K562 (cell line): ENCODE measurements at regions not wholly inside any gene's neighbourhood (a gene's known extent, or its start where the extent isn't known, plus 50 kb on each side); places are given as distances from the start of the nearest gene placed in this dataset.

Source experiments
- ATAC-seq: fragments of 200-7000 bp; cut with Tn5 transposase; 3 replicates; pipeline ENCODE4 v1.9.1; 2020; ENCODE audit warnings: moderate library complexity
- BruUV-seq: library from RNA; stranded (reverse); fragments of 400-500 nt; replicated peaks from 2 replicates; lab custom pipeline; 2021; lab: Mats Ljungman, UMichigan
- CTCF ChIA-PET: fragments of 300-600 bp; formaldehyde crosslinking; extraction: SDS; loops from one replicate; lab custom pipeline; 2021; ENCODE audit warnings: low intra/inter-chr PET ratio; lab: Yijun Ruan, JAX
- POLR2A ChIA-PET: fragments of 300-600, 350-650 bp; sonication (Branson Sonifier 250); formaldehyde crosslinking; extraction: SDS; loops from one replicate; lab custom pipeline; 2021; ENCODE audit warnings: antibody characterized with exemption, inconsistent platforms; lab: Yijun Ruan, JAX
- DNase-seq, 4 experiments: peaks; one replicate each; pipeline versions ENCODE4 v3.0.0 to v3.0.0-alpha.2; 2011 to 2018; ENCODE audit warnings: low spot score in 3 of 4, mixed read lengths in 3 of 4; ENCODE audit errors: extremely low read depth in 1 of 4
- FAIRE-seq: peaks from 2 replicates; lab custom pipeline; 2011; peaks lifted over from hg19 to GRCh38; lab: Jason Lieb, UNC
- H2AFZ ChIP-seq: 2 replicates; pipeline ENCODE4 v1.6.0; 2011; ENCODE audit warnings: low read depth, low read length, control low read depth, inconsistent platforms
- H3K27ac ChIP-seq: fragments of 200-600 bp; 3 replicates; pipeline ENCODE4 v1.8.0; 2011; ENCODE audit warnings: low read depth, mild to moderate bottlenecking, control low read depth, inconsistent platforms, low read length, moderate library complexity, mixed read lengths; ENCODE audit errors: extremely low read depth
- H3K27me3 ChIP-seq, 2 experiments: fragments of 300-600 bp in 1 of 2; 2 replicates in 1 of 2; 3 replicates in 1 of 2; pipeline versions ENCODE4 v1.6.0 to v1.8.0; 2011; ENCODE audit warnings: inconsistent platforms in 2 of 2, low read length in 2 of 2, mild to moderate bottlenecking in 1 of 2, mixed read lengths in 1 of 2, moderate library complexity in 1 of 2; ENCODE audit not compliant: control insufficient read depth in 2 of 2, insufficient read depth in 2 of 2
- H3K36me3 ChIP-seq: fragments of 300-600 bp; 3 replicates; pipeline ENCODE4 v1.8.0; 2011; ENCODE audit warnings: mild to moderate bottlenecking, low read length, inconsistent platforms; ENCODE audit not compliant: control insufficient read depth, insufficient read depth
- H3K4me1 ChIP-seq, 2 experiments: fragments of 200-600 bp in 1 of 2; replicated peaks in 1 of 2; 2 replicates in 1 of 2; 3 replicates in 1 of 2; pipeline versions ENCODE4 v1.5.1 to v1.8.0; 2011; ENCODE audit warnings: inconsistent platforms in 2 of 2, low read length in 2 of 2, mild to moderate bottlenecking in 1 of 2, mixed read lengths in 1 of 2, moderate library complexity in 1 of 2; ENCODE audit not compliant: control insufficient read depth in 2 of 2, insufficient read depth in 2 of 2
- H3K4me2 ChIP-seq: 2 replicates; pipeline ENCODE4 v1.6.1; 2011; ENCODE audit warnings: low read length, control low read depth, inconsistent platforms, mixed read lengths; ENCODE audit not compliant: insufficient read depth
- H3K4me3 ChIP-seq: fragments of 200-600 bp; sonication (generic), shearing (Covaris generic); 2 replicates; pipeline ENCODE4 v1.5.1; 2016; ENCODE audit warnings: control low read depth, inconsistent platforms
- H3K79me2 ChIP-seq: fragments of 200-600 bp; 3 replicates; pipeline ENCODE4 v1.8.0; 2011; ENCODE audit warnings: low read length, inconsistent platforms; ENCODE audit not compliant: control insufficient read depth, insufficient read depth
- H3K9ac ChIP-seq, 2 experiments: 2 replicates each; pipeline versions ENCODE4 v1.6.0 to v1.6.1; 2011; ENCODE audit warnings: low read depth in 2 of 2, low read length in 2 of 2, control low read depth in 1 of 2, inconsistent platforms in 1 of 2, mild to moderate bottlenecking in 1 of 2, mixed read lengths in 1 of 2; ENCODE audit not compliant: insufficient read depth in 1 of 2
- H3K9me1 ChIP-seq: one replicate; pipeline ENCODE4 v1.6.0; 2011; ENCODE audit warnings: inconsistent platforms, mild to moderate bottlenecking, low read length, moderate library complexity; ENCODE audit not compliant: control insufficient read depth, insufficient read depth
- H3K9me3 ChIP-seq: replicated peaks from 2 replicates; pipeline ENCODE4 v1.5.1; 2011; ENCODE audit warnings: low read depth, low read length, inconsistent platforms; ENCODE audit not compliant: control insufficient read depth, insufficient read depth
- H4K20me1 ChIP-seq: replicated peaks from 2 replicates; pipeline ENCODE4 v1.6.1; 2011; ENCODE audit warnings: low read length, inconsistent platforms, mixed read lengths; ENCODE audit not compliant: control insufficient read depth, insufficient read depth
- RBBP5 ChIP-seq: fragments of 200-600 bp; sonication (generic); IDR thresholded peaks from 2 replicates; pipeline ENCODE4 v1.6.1; 2012; ENCODE audit warnings: borderline replicate concordance, mild to moderate bottlenecking, low read length, control low read depth, inconsistent platforms; ENCODE audit not compliant: insufficient read depth, poor library complexity, severe bottlenecking
- UBTF ChIP-seq, 2 experiments: IDR thresholded peaks; 2 replicates each; pipeline ENCODE4 v1.6.1; 2012; ENCODE audit warnings: improper control_type of control experiment in 2 of 2, low read depth in 2 of 2, low read length in 2 of 2, borderline replicate concordance in 1 of 2
- ZNF277 ChIP-seq: fragments of 250-450 bp; sonication (Bioruptor Pico); IDR thresholded peaks from 2 replicates; pipeline ENCODE4 v1.8.0; 2022; ENCODE audit warnings: inconsistent platforms, mild to moderate bottlenecking, moderate library complexity, borderline replicate concordance
- ZNF79 ChIP-seq: fragments of 250-450 bp; sonication (Bioruptor Pico); IDR thresholded peaks from 2 replicates; pipeline ENCODE4 v1.4.0; 2020; ENCODE audit warnings: low read depth, mild to moderate bottlenecking, moderate library complexity
- WGBS: fragments of 100-300 bp; shearing (Covaris generic); methylation state at CpG from one replicate; pipeline ENCODE4 v1.1.6; 2016; ENCODE audit warnings: low coverage, mixed read lengths; ENCODE audit not compliant: insufficient coverage; ENCODE audit errors: missing lambda C conversion rate; 5-methylcytosine and 5-hydroxymethylcytosine counted together
- in situ Hi-C: fragments of 300-500 bp; cut with MboI; formaldehyde crosslinking; loops from 4 replicates; pipeline ENCODE4 v1.15.0; 2018; ENCODE audit warnings: inconsistent platforms, mixed read lengths
- intact Hi-C: fragments of 100-400 bp; cut with micrococcal nuclease; formaldehyde crosslinking; loops from 2 replicates; pipeline ENCODE4 v1.14.2; 2022

GRCh38 chr18:30093376-30093775, 949.2 kb downstream of the DSC3 start:
- Histone ChIP-seq H2AFZ (no peak overlapping the region), H3K4me2 (no peak overlapping the region), H3K27me3 (no peaks in the 10 kb centered on the region), H3K4me1 (no peaks in the 10 kb centered on the region), H3K79me2 (no peaks in the 10 kb centered on the region), H3K9ac (no peak overlapping the region), H4K20me1 (no peaks in the 10 kb centered on the region), H3K9me3 (no peaks in the 10 kb centered on the region), H3K27ac (no peak overlapping the region), H3K9me1 (no peaks in the 10 kb centered on the region), H3K36me3 (no peaks in the 10 kb centered on the region), H3K4me3 (no peak overlapping the region)
- TF ChIP-seq ZNF277 (CRISPR knock-in tag) = no peak
- TF ChIP-seq RBBP5 = no peak
- no peak for TF ChIP-seq ZNF79 (CRISPR knock-in tag)
- TF ChIP-seq UBTF (IDR thresholded peaks at IDR 0.05; ENCODE audit: borderline replicate concordance in 1 of 2, low read depth in 2 of 2, low read length in 2 of 2) = no peak
- ChIA-PET CTCF (no interaction called here), POLR2A (no interaction called here)
- BruUV-seq = no TSS peak
- intact Hi-C loops = no loop called here
- FAIRE-seq = no peak
- in situ Hi-C loops = no loop called here
- no peak for ATAC-seq
- no peak for DNase-seq
- WGBS = 0% methylated on average over 4 of the region's 4 CpGs
